Thymus (tissue), 11 donors: ENCODE measurements at regions not wholly inside any gene's neighbourhood (a gene's known extent, or its start where the extent isn't known, plus 50 kb on each side); places are given as distances from the start of the nearest gene placed in this dataset.
"Not testable (repeated sequence)": the region's sequence is repeated elsewhere in the genome, so short reads cannot be mapped to it uniquely, and the experiment has no call there.

Experiments used
- DNase-seq, 9 donors: peaks; one replicate each; pipeline ENCODE4 v3.0.0-alpha.2; 2013; ENCODE audit warnings: low spot score in 9 of 9, low read depth in 6 of 9, missing footprints in 1 of 9
- H3K27ac ChIP-seq, 2 donors: one replicate each; pipeline ENCODE4 v1.5.1; 2013; ENCODE audit warnings: control low read depth in 1 of 2, low read depth in 1 of 2, low read length in 1 of 2, mild to moderate bottlenecking in 1 of 2, moderate library complexity in 1 of 2
- H3K27me3 ChIP-seq, 2 donors: one replicate each; pipeline ENCODE4 v1.5.1; 2013; ENCODE audit warnings: low read length in 1 of 2; ENCODE audit not compliant: control insufficient read depth in 2 of 2, insufficient read depth in 1 of 2
- H3K36me3 ChIP-seq, 2 donors: one replicate each; pipeline ENCODE4 v1.5.1; 2013; ENCODE audit warnings: low read length in 1 of 2, mild to moderate bottlenecking in 1 of 2, moderate library complexity in 1 of 2; ENCODE audit not compliant: control insufficient read depth in 2 of 2, insufficient read depth in 2 of 2
- H3K4me1 ChIP-seq, 2 donors: one replicate each; pipeline ENCODE4 v1.5.1; 2013; ENCODE audit warnings: low read length in 2 of 2; ENCODE audit not compliant: control insufficient read depth in 2 of 2, insufficient read depth in 2 of 2
- H3K4me3 ChIP-seq, 2 donors: one replicate each; pipeline ENCODE4 v1.5.1; 2013; ENCODE audit warnings: low read length in 2 of 2, control low read depth in 1 of 2, mild to moderate bottlenecking in 1 of 2
- H3K9me3 ChIP-seq, 2 donors: one replicate each; pipeline ENCODE4 v1.5.1; 2013; ENCODE audit warnings: low read length in 1 of 2, mild to moderate bottlenecking in 1 of 2; ENCODE audit not compliant: control insufficient read depth in 2 of 2, insufficient read depth in 1 of 2
- WGBS: extraction: QIAGEN DNeasy Blood & Tissue Kit; methylation state at CpG from one replicate; pipeline ENCODE4 v1.1.7; 2013; 5-methylcytosine and 5-hydroxymethylcytosine counted together
- donor health status: healthy.

DNA sequence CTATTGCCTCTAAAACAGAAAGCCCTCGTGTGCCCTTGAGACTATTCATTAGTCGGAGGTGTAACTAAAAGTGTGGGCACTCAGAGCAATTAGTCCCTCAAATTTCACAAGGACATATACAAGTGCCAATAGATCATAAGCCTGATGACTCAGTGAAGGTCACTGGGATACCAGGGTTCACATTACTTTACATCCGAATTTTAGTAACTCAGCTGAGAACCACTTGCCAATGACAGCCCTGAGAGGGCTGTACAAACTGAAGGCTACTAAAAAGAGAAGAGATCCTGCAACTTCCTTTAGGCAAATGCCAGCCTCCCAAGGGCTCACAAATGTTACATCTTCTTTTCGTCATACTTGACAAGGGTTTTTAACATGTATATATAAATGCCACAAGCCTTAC, 369.6 kb downstream of the TENT5A start:
- DNase-seq, result no peak
- Histone ChIP-seq H3K4me1 (no peaks in the 10 kb centered on the region), H3K4me3 (no peak overlapping the region), H3K27me3 (no peaks in the 10 kb centered on the region), H3K36me3 (no peaks in the 10 kb centered on the region), H3K27ac (no peak overlapping the region), H3K9me3 (no peaks in the 10 kb centered on the region)
- WGBS, result 94% methylated on average over 4 of the region's 4 CpGs

DNA sequence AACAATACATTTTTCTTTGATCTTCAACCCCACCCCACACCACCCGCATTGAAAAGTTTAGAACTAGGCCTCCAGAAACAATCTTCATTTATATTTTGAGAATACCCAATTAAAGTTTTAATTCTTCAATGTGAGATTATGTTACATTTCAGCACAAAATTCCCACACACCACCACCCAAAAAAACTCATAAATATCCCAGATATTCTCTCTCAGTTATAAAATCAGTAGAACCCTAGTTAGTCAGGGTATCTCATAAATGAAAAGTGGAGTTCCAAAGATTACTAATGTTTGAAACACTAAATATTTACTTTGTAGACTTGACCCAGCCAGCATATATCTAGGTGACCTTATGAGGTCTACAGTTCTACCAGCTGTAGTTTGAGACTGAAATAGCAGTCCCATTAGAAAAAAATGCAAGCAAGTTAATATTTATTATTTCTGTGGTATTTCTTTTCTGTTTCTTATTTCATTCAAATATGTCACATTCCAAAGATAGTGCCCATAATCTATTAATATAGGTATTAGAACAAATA, 371.0 kb downstream of the TENT5A start:
- no peak overlapping the region for H3K4me3 ChIP-seq
- no peaks in the 10 kb centered on the region for H3K27me3 ChIP-seq
- DNase-seq, result no peak
- no peaks in the 10 kb centered on the region for H3K9me3 ChIP-seq
- no peaks in the 10 kb centered on the region for H3K36me3 ChIP-seq
- 100% methylated on average over 1 of the region's 1 CpG for WGBS
- H3K4me1 ChIP-seq, result no peaks in the 10 kb centered on the region
- H3K27ac ChIP-seq, result no peak overlapping the region

DNA sequence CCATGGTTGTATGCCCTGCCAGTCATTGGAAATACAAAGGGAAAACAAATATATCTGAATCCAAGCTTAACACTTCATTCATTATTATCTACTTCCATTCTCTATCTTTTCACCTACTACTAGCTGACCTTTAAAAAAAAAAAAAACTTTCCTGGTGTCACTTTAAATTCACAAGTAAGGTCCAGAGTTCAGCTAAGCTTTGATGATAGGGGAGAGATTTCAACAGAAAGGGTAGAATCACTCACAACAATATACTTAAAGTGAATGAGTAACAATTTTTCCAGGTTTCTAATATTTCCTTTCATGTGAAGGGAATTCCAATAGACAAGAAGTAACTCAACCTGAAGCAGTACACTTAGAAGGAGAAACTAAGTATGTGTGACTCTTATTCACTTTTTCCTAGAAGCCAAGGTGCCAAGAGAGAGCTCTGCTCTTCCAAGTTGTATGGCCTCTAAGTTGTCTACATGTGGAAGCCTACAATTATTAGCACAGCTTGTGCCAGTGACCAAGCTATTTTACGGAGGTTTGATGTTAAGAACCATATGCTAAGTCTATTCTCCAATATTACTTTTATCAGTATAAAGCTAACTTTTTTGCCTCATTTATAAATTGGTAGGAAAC, 371.7 kb downstream of the TENT5A start:
- Histone ChIP-seq H3K36me3 (no peaks in the 10 kb centered on the region), H3K27me3 (no peaks in the 10 kb centered on the region), H3K9me3 (no peaks in the 10 kb centered on the region), H3K27ac (no peak overlapping the region), H3K4me3 (no peak overlapping the region), H3K4me1 (no peaks in the 10 kb centered on the region)
- DNase-seq, result no peak
- whole genome bisulfite sequencing, result 97% methylated on average over 1 of the region's 1 CpG

DNA sequence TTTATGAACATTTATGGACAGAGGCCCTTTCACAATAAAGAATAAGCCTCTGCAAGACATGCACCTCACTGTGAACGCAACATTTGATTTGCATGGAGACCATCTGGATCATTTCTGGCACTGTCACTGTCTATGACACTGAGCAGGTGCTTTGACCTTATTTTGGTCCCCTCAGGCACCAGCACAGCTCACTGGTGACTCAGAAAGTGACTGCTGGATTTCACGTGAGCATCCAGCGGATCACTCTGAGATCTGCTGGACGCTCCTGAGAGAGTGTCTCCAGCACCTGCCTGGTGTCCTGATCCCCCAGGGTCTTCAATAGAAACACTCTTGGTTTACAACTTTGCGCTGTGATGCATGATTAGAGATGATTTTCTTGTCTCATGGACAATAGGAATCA, 375.7 kb downstream of the TENT5A start:
- Histone ChIP-seq H3K4me3 (no peak overlapping the region), H3K27me3 (no peaks in the 10 kb centered on the region), H3K9me3 (no peaks in the 10 kb centered on the region), H3K36me3 (no peaks in the 10 kb centered on the region), H3K4me1 (no peaks in the 10 kb centered on the region), H3K27ac (no peak overlapping the region)
- WGBS, result 94% methylated on average over 5 of the region's 5 CpGs
- DNase-seq, result no peak

DNA sequence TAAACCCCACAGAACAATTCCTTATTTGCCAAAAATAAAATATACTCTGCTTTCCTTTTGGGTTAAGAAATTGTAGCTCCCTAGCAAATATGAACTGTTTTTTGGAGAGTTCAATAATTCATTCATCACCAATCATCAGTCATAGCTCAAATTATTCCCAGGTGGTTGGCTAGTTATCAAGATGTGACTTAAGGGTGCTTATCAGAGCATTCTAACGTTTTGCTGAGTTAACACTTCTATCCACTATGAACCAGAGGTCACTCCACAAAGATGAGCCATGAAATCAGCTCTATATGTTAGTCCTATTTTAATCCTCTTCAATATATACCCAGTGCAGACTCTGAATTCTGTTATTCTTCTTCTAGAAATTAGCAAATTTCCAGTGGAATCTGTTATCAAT, 379.1 kb downstream of the TENT5A start:
- Histone ChIP-seq H3K9me3 (no peaks in the 10 kb centered on the region), H3K4me1 (no peaks in the 10 kb centered on the region)
- WGBS, result 48% methylated on average over 1 of the region's 1 CpG

DNA sequence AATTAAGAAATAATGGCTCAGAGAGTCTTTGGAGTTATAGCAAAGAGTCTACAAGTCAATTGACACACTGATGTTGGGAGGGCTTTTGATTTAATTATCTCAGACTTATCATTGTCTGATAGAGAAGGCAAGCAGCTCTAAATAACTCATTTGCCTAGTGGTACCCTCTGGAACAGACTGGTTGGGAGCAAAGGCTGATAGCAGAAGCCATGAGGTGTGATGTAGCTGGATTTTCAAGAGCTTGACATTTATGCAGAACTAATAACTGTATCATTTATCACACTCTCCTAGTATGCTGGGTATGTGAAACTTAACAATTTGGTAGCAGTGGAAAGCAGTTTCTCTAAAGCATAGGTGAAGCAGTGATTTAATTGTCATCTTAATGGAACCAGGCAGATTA, 380.6 kb downstream of the TENT5A start:
- Histone ChIP-seq H3K4me3 (no peak overlapping the region), H3K9me3 (no peaks in the 10 kb centered on the region), H3K27me3 (no peaks in the 10 kb centered on the region), H3K27ac (no peak overlapping the region), H3K4me1 (no peaks in the 10 kb centered on the region), H3K36me3 (no peaks in the 10 kb centered on the region)
- DNase-seq, result no peak

More for the DNA sequence above, 379.1 kb downstream of the TENT5A start:
- H3K27ac ChIP-seq, result no peak overlapping the region
- H3K4me3 ChIP-seq, result no peak overlapping the region
- no peaks in the 10 kb centered on the region for H3K27me3 ChIP-seq
- no peak for DNase-seq
- H3K36me3 ChIP-seq, result no peaks in the 10 kb centered on the region

DNA sequence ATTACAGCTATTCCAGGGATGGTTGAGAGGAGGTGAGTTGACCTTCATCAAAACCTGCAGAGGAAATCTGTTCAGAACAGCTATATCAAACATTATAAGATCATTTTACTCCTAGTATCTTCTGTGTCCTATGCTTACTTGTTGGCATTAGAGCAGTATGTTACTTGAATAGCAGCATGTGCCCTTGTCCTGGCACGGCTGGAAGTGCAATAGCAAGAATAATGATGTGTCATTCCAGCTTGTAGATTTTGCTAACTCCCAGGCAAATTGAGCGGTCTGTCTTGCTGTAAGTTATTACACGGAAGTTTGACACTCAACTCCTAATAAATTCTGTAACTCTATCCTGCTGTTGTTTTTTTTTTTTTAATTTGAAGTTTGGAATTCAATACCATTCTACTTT, 385.5 kb downstream of the TENT5A start:
- Histone ChIP-seq H3K4me1 (no peaks in the 10 kb centered on the region), H3K36me3 (no peaks in the 10 kb centered on the region), H3K27ac (no peak overlapping the region), H3K27me3 (no peaks in the 10 kb centered on the region), H3K4me3 (no peak overlapping the region), H3K9me3 (no peaks in the 10 kb centered on the region)
- WGBS, result 82% methylated on average over 3 of the region's 3 CpGs
- DNase-seq, result no peak

DNA sequence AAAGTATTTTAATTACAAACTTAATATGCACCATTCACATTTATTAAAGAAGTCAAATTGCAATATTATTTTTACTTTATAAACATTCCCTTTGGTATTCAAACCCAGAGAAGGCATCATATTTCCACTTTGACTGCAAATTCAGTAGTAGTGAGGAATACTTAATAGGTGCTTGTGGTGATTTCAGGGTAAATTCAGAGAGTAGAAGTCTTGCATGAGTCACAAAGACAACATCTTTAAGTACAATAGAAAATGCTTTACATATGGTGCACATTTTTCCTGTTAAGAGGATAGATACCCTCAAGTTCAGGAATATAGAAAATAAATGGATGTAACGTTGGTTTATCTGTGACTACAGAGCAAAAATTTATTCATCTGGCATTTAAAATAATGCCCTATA, 390.2 kb downstream of the TENT5A start:
- 88% methylated on average over 1 of the region's 1 CpG for WGBS
- no peaks in the 10 kb centered on the region for H3K27me3 ChIP-seq
- no peak overlapping the region for H3K27ac ChIP-seq
- H3K4me1 ChIP-seq, result no peaks in the 10 kb centered on the region
- no peaks in the 10 kb centered on the region for H3K9me3 ChIP-seq
- no peaks in the 10 kb centered on the region for H3K36me3 ChIP-seq
- no peak overlapping the region for H3K4me3 ChIP-seq
- no peak for DNase-seq

DNA sequence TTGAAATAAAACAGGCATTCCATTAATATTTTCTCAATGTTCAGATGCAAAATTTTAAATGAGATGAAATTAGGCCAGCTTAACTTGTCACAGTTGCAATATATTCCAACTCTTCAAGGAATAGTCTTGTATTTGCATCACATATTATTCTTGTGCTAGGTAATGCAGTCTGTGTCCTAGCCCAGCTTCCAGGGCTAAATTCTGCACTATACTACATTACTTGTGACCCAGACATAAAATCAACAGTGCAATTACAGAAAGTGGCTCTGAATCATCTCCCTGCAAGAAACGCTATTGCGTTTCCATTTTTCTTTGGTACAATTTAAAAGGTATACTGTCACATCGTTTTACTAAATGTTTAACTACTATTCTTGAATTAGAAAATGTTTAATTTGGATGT, 399.2 kb downstream of the TENT5A start:
- Histone ChIP-seq H3K4me3 (no peak overlapping the region), H3K4me1 (no peaks in the 10 kb centered on the region), H3K27ac (no peak overlapping the region), H3K27me3 (no peaks in the 10 kb centered on the region), H3K9me3 (no peaks in the 10 kb centered on the region), H3K36me3 (no peaks in the 10 kb centered on the region)
- no peak for DNase-seq
- WGBS, result 95% methylated on average over 3 of the region's 3 CpGs

DNA sequence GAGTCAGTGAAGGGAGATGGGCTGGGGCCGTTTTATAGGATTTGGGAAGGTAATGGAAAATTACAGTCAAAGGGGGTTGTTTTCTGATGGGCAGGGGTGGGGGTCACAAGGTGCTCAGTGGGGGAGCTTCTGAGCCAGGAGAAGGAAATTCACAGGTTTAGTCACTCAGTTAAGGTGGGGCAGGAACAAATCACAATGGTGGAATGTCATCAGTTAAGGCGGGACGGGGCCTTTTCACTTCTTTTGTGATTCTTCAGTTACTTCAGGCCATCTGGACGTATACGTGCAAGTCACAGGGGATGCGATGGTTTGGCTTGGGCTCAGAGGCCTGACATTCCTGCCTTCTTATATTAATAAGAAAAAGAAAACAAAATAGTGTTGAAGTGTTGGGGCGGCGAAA, 408.5 kb downstream of the TENT5A start:
- WGBS, result 89% methylated on average over 8 of the region's 8 CpGs
- not testable (repeated sequence) for H3K27me3 ChIP-seq

More for the DNA sequence above, 408.5 kb downstream of the TENT5A start:
- not testable (repeated sequence) for H3K4me1 ChIP-seq, H3K36me3 ChIP-seq, H3K4me3 ChIP-seq, H3K9me3 ChIP-seq, H3K27ac ChIP-seq, DNase-seq
